ENCODE measurements at regions not wholly inside any gene's neighbourhood (a gene's known extent, or its start where the extent isn't known, plus 50 kb on each side); places are given as distances from the start of the nearest gene placed in this dataset.
"Not testable (repeated sequence)": the region's sequence is repeated elsewhere in the genome, so short reads cannot be mapped to it uniquely, and the experiment has no call there.

DNA sequence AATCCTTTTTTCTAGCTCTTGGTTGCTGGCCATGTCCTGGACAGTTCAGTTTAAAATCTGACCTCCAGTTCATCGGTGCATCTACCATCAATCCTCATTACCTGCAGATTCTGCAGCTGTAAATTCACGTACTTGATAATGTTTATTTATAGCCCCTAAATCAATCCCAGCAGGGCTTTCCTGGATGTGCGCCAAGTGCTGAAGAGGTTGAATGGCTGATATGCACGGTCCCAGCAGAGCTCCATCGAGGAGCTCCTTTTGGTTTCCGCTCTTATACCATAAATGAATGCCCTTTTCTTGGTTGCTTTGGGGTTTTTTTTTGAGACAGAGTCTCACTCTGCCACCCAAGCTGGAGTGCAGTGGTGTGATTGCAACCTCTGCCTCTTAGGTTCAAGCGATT, 91.2 kb upstream of the CCZ1B start:
- H3K36me3 ChIP-seq (ENCODE audit: low read depth): no peaks in the 10 kb centered on the region
- DNase-seq (ENCODE audit: low spot score): no peak
- ATAC-seq (ENCODE audit: low read depth): no peak
- no peak for TF ChIP-seq CTCF (IDR thresholded peaks at IDR 0.05; ENCODE audit: poor library complexity, severe bottlenecking)
- no peaks in the 10 kb centered on the region for H3K27me3 ChIP-seq (ENCODE audit: insufficient read depth, poor library complexity, severe bottlenecking)
- no peaks in the 10 kb centered on the region for H3K4me1 ChIP-seq (ENCODE audit: insufficient read depth, poor library complexity, severe bottlenecking)
- H3K9me3 ChIP-seq (ENCODE audit: severe bottlenecking): no peaks in the 10 kb centered on the region
- H3K4me3 ChIP-seq (ENCODE audit: severe bottlenecking): no peak overlapping the region
- no peak overlapping the region for H3K27ac ChIP-seq (ENCODE audit: poor library complexity, severe bottlenecking)

GRCh38 chr7:6919169-6919568, 93.1 kb upstream of the CCZ1B start:
- H3K9me3 ChIP-seq (ENCODE audit: severe bottlenecking); H3K4me1 ChIP-seq (ENCODE audit: insufficient read depth, poor library complexity, severe bottlenecking); H3K4me3 ChIP-seq (ENCODE audit: severe bottlenecking); H3K36me3 ChIP-seq (ENCODE audit: low read depth); ATAC-seq (ENCODE audit: low read depth); H3K27me3 ChIP-seq (ENCODE audit: insufficient read depth, poor library complexity, severe bottlenecking); H3K27ac ChIP-seq (ENCODE audit: poor library complexity, severe bottlenecking); DNase-seq (ENCODE audit: low spot score): not testable (repeated sequence)

GRCh38 chr7:6924523-6924922, 98.4 kb upstream of the CCZ1B start:
- H3K9me3 ChIP-seq (ENCODE audit: severe bottlenecking); H3K36me3 ChIP-seq (ENCODE audit: low read depth); DNase-seq (ENCODE audit: low spot score); H3K27me3 ChIP-seq (ENCODE audit: insufficient read depth, poor library complexity, severe bottlenecking); H3K27ac ChIP-seq (ENCODE audit: poor library complexity, severe bottlenecking); ATAC-seq (ENCODE audit: low read depth); H3K4me3 ChIP-seq (ENCODE audit: severe bottlenecking); H3K4me1 ChIP-seq (ENCODE audit: insufficient read depth, poor library complexity, severe bottlenecking): not testable (repeated sequence)

- H3K4me1 ChIP-seq (ENCODE audit: insufficient read depth, poor library complexity, severe bottlenecking); H3K9me3 ChIP-seq (ENCODE audit: severe bottlenecking); H3K27ac ChIP-seq (ENCODE audit: poor library complexity, severe bottlenecking); DNase-seq (ENCODE audit: low spot score); H3K4me3 ChIP-seq (ENCODE audit: severe bottlenecking); H3K36me3 ChIP-seq (ENCODE audit: low read depth); H3K27me3 ChIP-seq (ENCODE audit: insufficient read depth, poor library complexity, severe bottlenecking); ATAC-seq (ENCODE audit: low read depth): not testable (repeated sequence)
These were observed 100.4 kb upstream of the CCZ1B start for GRCh38 chr7:6926193-6927174.

DNA sequence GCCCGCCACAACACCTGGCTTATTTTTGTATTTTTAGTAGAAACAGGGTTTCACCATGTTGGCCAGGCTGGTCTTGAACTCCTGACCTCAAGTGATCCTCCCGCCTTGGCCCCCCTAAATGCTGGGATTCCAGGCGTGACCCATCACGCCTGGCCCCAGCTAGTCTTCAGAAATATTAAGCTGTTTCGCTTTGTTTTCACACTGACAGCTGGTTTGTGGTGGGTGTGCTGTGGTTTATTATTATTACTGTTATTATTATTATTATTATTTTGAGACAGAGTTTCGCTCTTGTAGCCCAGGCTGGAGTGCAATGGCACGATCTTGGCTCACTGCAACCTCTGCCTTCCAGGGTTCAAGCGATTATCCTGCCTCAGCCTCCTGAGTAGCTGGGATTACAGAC, 101.6 kb upstream of the CCZ1B start:
- not testable (repeated sequence) for H3K27me3 ChIP-seq (ENCODE audit: insufficient read depth, poor library complexity, severe bottlenecking); H3K9me3 ChIP-seq (ENCODE audit: severe bottlenecking); H3K4me3 ChIP-seq (ENCODE audit: severe bottlenecking); ATAC-seq (ENCODE audit: low read depth); DNase-seq (ENCODE audit: low spot score); H3K36me3 ChIP-seq (ENCODE audit: low read depth); H3K27ac ChIP-seq (ENCODE audit: poor library complexity, severe bottlenecking); H3K4me1 ChIP-seq (ENCODE audit: insufficient read depth, poor library complexity, severe bottlenecking)

DNA sequence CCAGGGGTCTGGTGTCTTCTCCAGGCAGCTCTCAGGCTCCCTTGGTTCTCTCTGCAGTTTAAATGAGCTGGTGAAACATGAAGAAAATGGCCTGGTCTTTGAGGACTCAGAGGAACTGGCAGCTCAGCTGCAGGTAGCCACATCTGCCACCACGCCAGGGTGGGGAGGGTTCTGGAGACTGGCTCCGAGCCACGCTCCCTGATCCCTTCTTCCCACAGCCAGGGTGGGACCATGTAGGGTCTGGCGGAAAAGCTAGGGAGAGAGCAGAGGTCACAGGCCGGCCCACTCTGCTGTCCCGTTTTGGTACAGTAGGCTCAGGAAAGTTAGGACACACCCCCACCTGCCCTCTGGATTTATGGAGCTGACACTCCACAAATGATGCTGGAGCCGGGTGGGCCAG, 103.5 kb upstream of the CCZ1B start:
- not testable (repeated sequence) for H3K4me1 ChIP-seq (ENCODE audit: insufficient read depth, poor library complexity, severe bottlenecking); DNase-seq (ENCODE audit: low spot score); ATAC-seq (ENCODE audit: low read depth); H3K27ac ChIP-seq (ENCODE audit: poor library complexity, severe bottlenecking); H3K36me3 ChIP-seq (ENCODE audit: low read depth); H3K4me3 ChIP-seq (ENCODE audit: severe bottlenecking); H3K27me3 ChIP-seq (ENCODE audit: insufficient read depth, poor library complexity, severe bottlenecking); H3K9me3 ChIP-seq (ENCODE audit: severe bottlenecking)

- H3K36me3 ChIP-seq (ENCODE audit: low read depth); ATAC-seq (ENCODE audit: low read depth); H3K27ac ChIP-seq (ENCODE audit: poor library complexity, severe bottlenecking); DNase-seq (ENCODE audit: low spot score); H3K27me3 ChIP-seq (ENCODE audit: insufficient read depth, poor library complexity, severe bottlenecking); H3K4me1 ChIP-seq (ENCODE audit: insufficient read depth, poor library complexity, severe bottlenecking); H3K9me3 ChIP-seq (ENCODE audit: severe bottlenecking); H3K4me3 ChIP-seq (ENCODE audit: severe bottlenecking): not testable (repeated sequence)
These were observed 104.1 kb upstream of the CCZ1B start for GRCh38 chr7:6930081-6930635.

DNA sequence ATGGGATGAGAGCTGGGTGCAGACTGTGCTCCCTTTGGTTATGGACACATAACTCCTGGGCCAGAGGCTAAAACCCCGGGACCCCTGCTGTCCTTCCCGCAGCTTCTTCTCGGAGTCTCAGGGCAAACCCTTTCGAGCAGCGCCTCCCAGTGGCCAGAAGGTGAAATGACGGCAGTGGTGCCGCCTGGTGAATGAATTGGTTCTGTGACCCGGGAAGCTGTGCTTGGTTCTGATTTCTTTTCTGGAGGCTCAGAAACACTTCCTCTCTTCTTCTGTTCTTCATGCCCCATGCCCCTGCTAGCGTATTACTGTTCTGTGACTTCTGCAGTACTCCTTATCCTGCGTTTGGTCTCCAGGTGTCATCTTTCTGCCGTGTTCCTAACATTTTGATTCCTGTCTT, 104.7 kb upstream of the CCZ1B start:
- not testable (repeated sequence) for H3K4me3 ChIP-seq (ENCODE audit: severe bottlenecking); H3K36me3 ChIP-seq (ENCODE audit: low read depth); H3K9me3 ChIP-seq (ENCODE audit: severe bottlenecking); H3K27ac ChIP-seq (ENCODE audit: poor library complexity, severe bottlenecking); DNase-seq (ENCODE audit: low spot score); H3K4me1 ChIP-seq (ENCODE audit: insufficient read depth, poor library complexity, severe bottlenecking); H3K27me3 ChIP-seq (ENCODE audit: insufficient read depth, poor library complexity, severe bottlenecking); ATAC-seq (ENCODE audit: low read depth)

GRCh38 chr7:6931456-6931855, 105.4 kb upstream of the CCZ1B start:
- ATAC-seq (ENCODE audit: low read depth); H3K4me1 ChIP-seq (ENCODE audit: insufficient read depth, poor library complexity, severe bottlenecking); H3K4me3 ChIP-seq (ENCODE audit: severe bottlenecking); H3K9me3 ChIP-seq (ENCODE audit: severe bottlenecking); H3K36me3 ChIP-seq (ENCODE audit: low read depth); DNase-seq (ENCODE audit: low spot score); H3K27ac ChIP-seq (ENCODE audit: poor library complexity, severe bottlenecking); H3K27me3 ChIP-seq (ENCODE audit: insufficient read depth, poor library complexity, severe bottlenecking): not testable (repeated sequence)

GRCh38 chr7:6933954-6934632, 108.0 kb upstream of the CCZ1B start:
- not testable (repeated sequence) for H3K9me3 ChIP-seq (ENCODE audit: severe bottlenecking); H3K27ac ChIP-seq (ENCODE audit: poor library complexity, severe bottlenecking); ATAC-seq (ENCODE audit: low read depth); H3K27me3 ChIP-seq (ENCODE audit: insufficient read depth, poor library complexity, severe bottlenecking); H3K4me1 ChIP-seq (ENCODE audit: insufficient read depth, poor library complexity, severe bottlenecking); H3K4me3 ChIP-seq (ENCODE audit: severe bottlenecking); DNase-seq (ENCODE audit: low spot score); H3K36me3 ChIP-seq (ENCODE audit: low read depth)
